K562 (cell line): ENCODE measurements at regions not wholly inside any gene's neighbourhood (a gene's known extent, or its start where the extent isn't known, plus 50 kb on each side); places are given as distances from the start of the nearest gene placed in this dataset.

ENCODE experiments used
- ATAC-seq: fragments of 200-7000 bp; cut with Tn5 transposase; 3 replicates; pipeline ENCODE4 v1.9.1; 2020; ENCODE audit warnings: moderate library complexity
- BruUV-seq: library from RNA; stranded (reverse); fragments of 400-500 nt; replicated peaks from 2 replicates; lab custom pipeline; 2021; lab: Mats Ljungman, UMichigan
- CTCF ChIA-PET: fragments of 300-600 bp; formaldehyde crosslinking; extraction: SDS; loops from one replicate; lab custom pipeline; 2021; ENCODE audit warnings: low intra/inter-chr PET ratio; lab: Yijun Ruan, JAX
- POLR2A ChIA-PET: fragments of 300-600, 350-650 bp; sonication (Branson Sonifier 250); formaldehyde crosslinking; extraction: SDS; loops from one replicate; lab custom pipeline; 2021; ENCODE audit warnings: antibody characterized with exemption, inconsistent platforms; lab: Yijun Ruan, JAX
- DNase-seq, 4 experiments: peaks; one replicate each; pipeline versions ENCODE4 v3.0.0 to v3.0.0-alpha.2; 2011 to 2018; ENCODE audit warnings: low spot score in 3 of 4, mixed read lengths in 3 of 4; ENCODE audit errors: extremely low read depth in 1 of 4
- FAIRE-seq: peaks from 2 replicates; lab custom pipeline; 2011; peaks lifted over from hg19 to GRCh38; lab: Jason Lieb, UNC
- H2AFZ ChIP-seq: 2 replicates; pipeline ENCODE4 v1.6.0; 2011; ENCODE audit warnings: low read depth, low read length, control low read depth, inconsistent platforms
- H3K27ac ChIP-seq: fragments of 200-600 bp; 3 replicates; pipeline ENCODE4 v1.8.0; 2011; ENCODE audit warnings: low read depth, mild to moderate bottlenecking, control low read depth, inconsistent platforms, low read length, moderate library complexity, mixed read lengths; ENCODE audit errors: extremely low read depth
- H3K27me3 ChIP-seq, 2 experiments: fragments of 300-600 bp in 1 of 2; 2 replicates in 1 of 2; 3 replicates in 1 of 2; pipeline versions ENCODE4 v1.6.0 to v1.8.0; 2011; ENCODE audit warnings: inconsistent platforms in 2 of 2, low read length in 2 of 2, mild to moderate bottlenecking in 1 of 2, mixed read lengths in 1 of 2, moderate library complexity in 1 of 2; ENCODE audit not compliant: control insufficient read depth in 2 of 2, insufficient read depth in 2 of 2
- H3K36me3 ChIP-seq: fragments of 300-600 bp; 3 replicates; pipeline ENCODE4 v1.8.0; 2011; ENCODE audit warnings: mild to moderate bottlenecking, low read length, inconsistent platforms; ENCODE audit not compliant: control insufficient read depth, insufficient read depth
- H3K4me1 ChIP-seq, 2 experiments: fragments of 200-600 bp in 1 of 2; replicated peaks in 1 of 2; 2 replicates in 1 of 2; 3 replicates in 1 of 2; pipeline versions ENCODE4 v1.5.1 to v1.8.0; 2011; ENCODE audit warnings: inconsistent platforms in 2 of 2, low read length in 2 of 2, mild to moderate bottlenecking in 1 of 2, mixed read lengths in 1 of 2, moderate library complexity in 1 of 2; ENCODE audit not compliant: control insufficient read depth in 2 of 2, insufficient read depth in 2 of 2
- H3K4me2 ChIP-seq: 2 replicates; pipeline ENCODE4 v1.6.1; 2011; ENCODE audit warnings: low read length, control low read depth, inconsistent platforms, mixed read lengths; ENCODE audit not compliant: insufficient read depth
- H3K4me3 ChIP-seq: fragments of 200-600 bp; sonication (generic), shearing (Covaris generic); 2 replicates; pipeline ENCODE4 v1.5.1; 2016; ENCODE audit warnings: control low read depth, inconsistent platforms
- H3K79me2 ChIP-seq: fragments of 200-600 bp; 3 replicates; pipeline ENCODE4 v1.8.0; 2011; ENCODE audit warnings: low read length, inconsistent platforms; ENCODE audit not compliant: control insufficient read depth, insufficient read depth
- H3K9ac ChIP-seq, 2 experiments: 2 replicates each; pipeline versions ENCODE4 v1.6.0 to v1.6.1; 2011; ENCODE audit warnings: low read depth in 2 of 2, low read length in 2 of 2, control low read depth in 1 of 2, inconsistent platforms in 1 of 2, mild to moderate bottlenecking in 1 of 2, mixed read lengths in 1 of 2; ENCODE audit not compliant: insufficient read depth in 1 of 2
- H3K9me1 ChIP-seq: one replicate; pipeline ENCODE4 v1.6.0; 2011; ENCODE audit warnings: inconsistent platforms, mild to moderate bottlenecking, low read length, moderate library complexity; ENCODE audit not compliant: control insufficient read depth, insufficient read depth
- H3K9me3 ChIP-seq: replicated peaks from 2 replicates; pipeline ENCODE4 v1.5.1; 2011; ENCODE audit warnings: low read depth, low read length, inconsistent platforms; ENCODE audit not compliant: control insufficient read depth, insufficient read depth
- H4K20me1 ChIP-seq: replicated peaks from 2 replicates; pipeline ENCODE4 v1.6.1; 2011; ENCODE audit warnings: low read length, inconsistent platforms, mixed read lengths; ENCODE audit not compliant: control insufficient read depth, insufficient read depth
- ATF1 ChIP-seq, 2 experiments: fragments of 450-650 bp in 1 of 2; IDR thresholded peaks; 2 replicates each; pipeline ENCODE4 v1.6.1; 2016; ENCODE audit warnings: missing compliant biosample characterization in 1 of 2, missing genetic modification characterization in 1 of 2
- HOXB6 ChIP-seq: fragments of 250-450 bp; sonication (Bioruptor Pico); IDR thresholded peaks from 2 replicates; pipeline ENCODE4 v1.5.1; 2022; ENCODE audit warnings: mild to moderate bottlenecking, borderline replicate concordance
- JUN ChIP-seq, 2 experiments: sonication (generic) in 1 of 2; formaldehyde crosslinking in 1 of 2; IDR thresholded peaks; 2 replicates each; pipeline versions ENCODE4 v1.6.1 to v1.8.0; 2012 to 2022; ENCODE audit warnings: borderline replicate concordance in 2 of 2, mild to moderate bottlenecking in 2 of 2, improper control_type of control experiment in 1 of 2, low read depth in 1 of 2, low read length in 1 of 2, missing genetic modification reagents in 1 of 2
- RFX5 ChIP-seq: IDR thresholded peaks from 2 replicates; pipeline ENCODE4 v1.6.1; 2011; ENCODE audit warnings: low read depth, mild to moderate bottlenecking, improper control_type of control experiment, low read length
- ZKSCAN8 ChIP-seq: fragments of 200-800 bp; sonication (Bioruptor generic); IDR thresholded peaks from 2 replicates; pipeline ENCODE4 v1.6.1; 2016; ENCODE audit warnings: missing genetic modification characterization, missing compliant biosample characterization
- ZNF121 ChIP-seq: sonication (generic); formaldehyde crosslinking; conservative IDR thresholded peaks from 2 replicates; pipeline ENCODE4 v1.8.0; 2022; ENCODE audit warnings: missing genetic modification reagents
- WGBS: fragments of 100-300 bp; shearing (Covaris generic); methylation state at CpG from one replicate; pipeline ENCODE4 v1.1.6; 2016; ENCODE audit warnings: low coverage, mixed read lengths; ENCODE audit not compliant: insufficient coverage; ENCODE audit errors: missing lambda C conversion rate; 5-methylcytosine and 5-hydroxymethylcytosine counted together
- in situ Hi-C: fragments of 300-500 bp; cut with MboI; formaldehyde crosslinking; loops from 4 replicates; pipeline ENCODE4 v1.15.0; 2018; ENCODE audit warnings: inconsistent platforms, mixed read lengths
- intact Hi-C: fragments of 100-400 bp; cut with micrococcal nuclease; formaldehyde crosslinking; loops from 2 replicates; pipeline ENCODE4 v1.14.2; 2022

DNA sequence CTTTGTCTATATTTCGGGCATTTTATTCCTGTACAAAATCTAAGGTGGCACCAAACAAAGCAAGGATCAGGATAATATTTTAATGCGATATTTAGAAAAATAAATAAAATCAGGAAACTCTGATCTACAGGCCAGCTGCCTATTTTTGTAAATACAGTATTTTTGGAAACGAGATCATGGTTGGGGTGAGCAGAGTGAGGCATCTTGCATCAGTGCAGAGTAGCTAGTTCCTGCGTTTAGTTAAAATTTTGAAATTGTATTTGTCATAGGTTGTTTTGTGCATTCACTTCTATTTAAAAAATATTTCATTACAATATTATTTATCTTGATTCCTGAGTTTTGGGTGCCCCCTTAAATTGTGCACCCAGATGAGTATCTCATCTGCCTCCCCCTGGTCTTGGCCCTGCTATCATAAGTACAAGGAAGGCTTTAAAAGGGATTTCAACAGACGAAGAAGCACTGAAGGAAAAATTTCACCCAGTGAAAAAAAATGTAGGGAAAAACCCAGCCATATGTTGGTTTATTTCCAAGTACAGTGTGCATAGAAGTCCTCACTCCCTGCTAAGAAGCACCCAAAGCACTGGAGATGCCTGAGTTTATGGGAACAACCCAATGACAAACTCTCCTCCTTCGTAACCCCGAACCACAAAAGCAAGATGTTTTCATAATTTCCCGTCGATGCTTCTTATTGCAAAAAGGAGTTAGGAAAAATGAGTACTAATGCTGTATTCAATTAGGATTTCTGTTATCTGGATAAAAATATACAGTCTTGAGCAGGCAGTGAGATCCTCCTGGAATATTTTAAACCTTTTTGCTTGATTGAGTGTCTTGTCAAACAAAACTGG lies 304.7 kb upstream of the CLINT1 start:
- H3K79me2 ChIP-seq: no peaks in the 10 kb centered on the region
- H3K27ac ChIP-seq: no peak overlapping the region
- WGBS: under 1% methylated on average over 9 of the region's 9 CpGs
- no TSS peak for BruUV-seq
- in situ Hi-C loops: no loop called here
- H4K20me1 ChIP-seq: no peaks in the 10 kb centered on the region; the same call in 1 of the 2 replicates
- H3K9ac ChIP-seq: no peak overlapping the region
- H3K4me2 ChIP-seq: no peak overlapping the region
- no peak overlapping the region for H2AFZ ChIP-seq
- no peaks in the 10 kb centered on the region for H3K36me3 ChIP-seq
- DNase-seq: no peak
- no peak for FAIRE-seq
- no peaks in the 10 kb centered on the region for H3K9me3 ChIP-seq
- H3K9me1 ChIP-seq: no peaks in the 10 kb centered on the region
- POLR2A ChIA-PET: interaction anchor here (0.7 kb wide), 1 partner anchor 199 kb away, joined by 3 read pairs; no protein-coding TSS in a partner anchor
- CTCF ChIA-PET: no interaction called here
- peaks cover 0 to 5% of the 10 kb centered on the region in 2 experiments; a peak in 2 of 5 replicates for H3K27me3 ChIP-seq
- no peaks in the 10 kb centered on the region for H3K4me1 ChIP-seq
- H3K4me3 ChIP-seq: no peak overlapping the region
- intact Hi-C loops: no loop called here
- no peak for TF ChIP-seq RFX5
- TF ChIP-seq HOXB6 (CRISPR knock-in tag): no peak
- TF ChIP-seq JUN (IDR thresholded peaks at IDR 0.05; ENCODE audit: borderline replicate concordance, low read depth, low read length): no peak
- TF ChIP-seq JUN (CRISPR knock-in tag; IDR thresholded peaks at IDR 0.05; ENCODE audit: borderline replicate concordance): no peak
- TF ChIP-seq ZNF121: no peak
- no peak for TF ChIP-seq ATF1 (CRISPR knock-in tag; IDR thresholded peaks at IDR 0.05)
- no peak for TF ChIP-seq ATF1 (tag; IDR thresholded peaks at IDR 0.05)
- TF ChIP-seq ZKSCAN8 (CRISPR knock-in tag): no peak
- ATAC-seq: no peak
